CD4-positive, alpha-beta T cell treated with Interleukin-12 subunit alpha and Interleukin-12 subunit beta, for 1 hour (primary cell): ENCODE measurements at regions not wholly inside any gene's neighbourhood (a gene's known extent, or its start where the extent isn't known, plus 50 kb on each side); places are given as distances from the start of the nearest gene placed in this dataset.

Experiments
- DNase-seq: peaks from one replicate; pipeline ENCODE4 v3.0.0-alpha.2; 2020

- DNase-seq, result no peak
Observed at GRCh38 chr12:94813314-94813713, 163.0 kb upstream of the TMCC3 start.

- no peak for DNase-seq
Observed at GRCh38 chr12:94812345-94812744, 162.0 kb upstream of the TMCC3 start.

- DNase-seq, result no peak
Observed at GRCh38 chr12:94811611-94812010, 161.3 kb upstream of the TMCC3 start.

- no peak for DNase-seq
Observed at GRCh38 chr12:94807951-94808350, 157.6 kb upstream of the TMCC3 start.

GRCh38 chr12:94806617-94807016 lies 156.3 kb upstream of the TMCC3 start:
- DNase-seq, result no peak

- DNase-seq, result no peak
Observed at GRCh38 chr12:94805749-94806529, 155.6 kb upstream of the TMCC3 start.

GRCh38 chr12:94803939-94804338 lies 153.6 kb upstream of the TMCC3 start:
- DNase-seq, result no peak

GRCh38 chr12:94802796-94803195 lies 152.4 kb upstream of the TMCC3 start:
- DNase-seq, result no peak

- no peak for DNase-seq
Observed at GRCh38 chr12:94801745-94802144, 151.4 kb upstream of the TMCC3 start.

GRCh38 chr12:94799136-94799535 lies 148.8 kb upstream of the TMCC3 start:
- no peak for DNase-seq

- no peak for DNase-seq
Observed at GRCh38 chr12:94798113-94798512, 147.8 kb upstream of the TMCC3 start.

GRCh38 chr12:94795520-94795919 lies 145.2 kb upstream of the TMCC3 start:
- no peak for DNase-seq

- no peak for DNase-seq
Observed at GRCh38 chr12:94795044-94795443, 144.7 kb upstream of the TMCC3 start.

- no peak for DNase-seq
Observed at GRCh38 chr12:94793191-94793595, 142.8 kb upstream of the TMCC3 start.

- no peak for DNase-seq
Observed at GRCh38 chr12:94792693-94793092, 142.3 kb upstream of the TMCC3 start.

- DNase-seq, result no peak
Observed at GRCh38 chr12:94791933-94792332, 141.6 kb upstream of the TMCC3 start.

- DNase-seq, result no peak
Observed at GRCh38 chr12:94790825-94791224, 140.5 kb upstream of the TMCC3 start.

GRCh38 chr12:94790370-94790769 lies 140.0 kb upstream of the TMCC3 start:
- no peak for DNase-seq

- DNase-seq, result no peak
Observed at GRCh38 chr12:94789510-94790225, 139.3 kb upstream of the TMCC3 start.

GRCh38 chr12:94788298-94788697 lies 137.9 kb upstream of the TMCC3 start:
- DNase-seq, result no peak

- DNase-seq, result no peak
Observed at GRCh38 chr12:94786906-94787305, 136.5 kb upstream of the TMCC3 start.

GRCh38 chr12:94783862-94784261 lies 133.5 kb upstream of the TMCC3 start:
- DNase-seq, result no peak

GRCh38 chr12:94783343-94783742 lies 133.0 kb upstream of the TMCC3 start:
- DNase-seq, result no peak

- no peak for DNase-seq
Observed at GRCh38 chr12:94781835-94782234, 131.5 kb upstream of the TMCC3 start.

GRCh38 chr12:94779485-94779884 lies 129.1 kb upstream of the TMCC3 start:
- no peak for DNase-seq
